ENCODE measurements at regions not wholly inside any gene's neighbourhood (a gene's known extent, or its start where the extent isn't known, plus 50 kb on each side); places are given as distances from the start of the nearest gene placed in this dataset.

DNA sequence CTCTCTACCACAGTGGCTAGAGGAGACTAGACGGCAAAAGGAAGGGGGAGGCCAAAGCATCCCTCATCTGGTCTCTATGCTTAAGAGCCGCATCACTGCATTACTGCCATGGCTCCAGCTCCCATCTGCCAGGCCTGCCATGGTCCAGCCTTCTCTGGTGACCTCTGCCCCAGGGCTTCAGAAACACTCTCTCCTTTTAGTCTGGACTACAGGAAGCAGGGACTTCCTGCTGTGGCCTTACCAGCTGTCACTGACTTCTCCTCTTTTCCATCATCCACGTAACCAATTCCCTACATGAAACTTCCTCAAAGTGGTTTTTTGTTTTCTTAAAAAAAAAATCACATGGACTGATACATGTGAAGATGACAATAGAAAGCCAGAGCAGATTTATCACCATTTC is 323.1 kb upstream of the NFIA start:
- H3K9me2 ChIP-seq (ENCODE audit: insufficient read depth) = no peaks in the 10 kb centered on the region
- POLR2A ChIA-PET (ENCODE audit: unreplicated experiment) = no interaction called here
- BruUV-seq (replicated peaks) = no TSS peak
- no peak overlapping the region for H2AFZ ChIP-seq
- DNase-seq = no peak
- no peak overlapping the region for H3K27ac ChIP-seq
- no peak overlapping the region for H3K4me2 ChIP-seq
- H3K9me3 ChIP-seq (ENCODE audit: insufficient read depth, low read depth) = no peaks in the 10 kb centered on the region
- H3K79me2 ChIP-seq (ENCODE audit: low read depth) = no peaks in the 10 kb centered on the region
- H3K36me3 ChIP-seq (ENCODE audit: low read depth) = no peaks in the 10 kb centered on the region
- no peaks in the 10 kb centered on the region for H4K20me1 ChIP-seq (ENCODE audit: insufficient read depth)
- intact Hi-C loops (cut with micrococcal nuclease; ENCODE audit: unreplicated experiment) = no loop called here
- CTCF ChIA-PET = no interaction called here
- no peaks in the 10 kb centered on the region for H3K4me1 ChIP-seq (replicated peaks; ENCODE audit: insufficient read depth)
- no peaks in the 10 kb centered on the region for H3K27me3 ChIP-seq (ENCODE audit: insufficient read depth, low read depth)
- H3K4me3 ChIP-seq = no peak overlapping the region
- TF ChIP-seq, protein P1, sequence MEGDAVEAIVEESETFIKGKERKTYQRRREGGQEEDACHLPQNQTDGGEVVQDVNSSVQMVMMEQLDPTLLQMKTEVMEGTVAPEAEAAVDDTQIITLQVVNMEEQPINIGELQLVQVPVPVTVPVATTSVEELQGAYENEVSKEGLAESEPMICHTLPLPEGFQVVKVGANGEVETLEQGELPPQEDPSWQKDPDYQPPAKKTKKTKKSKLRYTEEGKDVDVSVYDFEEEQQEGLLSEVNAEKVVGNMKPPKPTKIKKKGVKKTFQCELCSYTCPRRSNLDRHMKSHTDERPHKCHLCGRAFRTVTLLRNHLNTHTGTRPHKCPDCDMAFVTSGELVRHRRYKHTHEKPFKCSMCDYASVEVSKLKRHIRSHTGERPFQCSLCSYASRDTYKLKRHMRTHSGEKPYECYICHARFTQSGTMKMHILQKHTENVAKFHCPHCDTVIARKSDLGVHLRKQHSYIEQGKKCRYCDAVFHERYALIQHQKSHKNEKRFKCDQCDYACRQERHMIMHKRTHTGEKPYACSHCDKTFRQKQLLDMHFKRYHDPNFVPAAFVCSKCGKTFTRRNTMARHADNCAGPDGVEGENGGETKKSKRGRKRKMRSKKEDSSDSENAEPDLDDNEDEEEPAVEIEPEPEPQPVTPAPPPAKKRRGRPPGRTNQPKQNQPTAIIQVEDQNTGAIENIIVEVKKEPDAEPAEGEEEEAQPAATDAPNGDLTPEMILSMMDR (conservative IDR thresholded peaks at IDR 0.05) = no peak
- no peak for TF ChIP-seq EZH2 (IDR thresholded peaks at IDR 0.05; ENCODE audit: low read depth)
- H3F3A ChIP-seq (ENCODE audit: insufficient read depth, low read depth) = no peaks in the 10 kb centered on the region

DNA sequence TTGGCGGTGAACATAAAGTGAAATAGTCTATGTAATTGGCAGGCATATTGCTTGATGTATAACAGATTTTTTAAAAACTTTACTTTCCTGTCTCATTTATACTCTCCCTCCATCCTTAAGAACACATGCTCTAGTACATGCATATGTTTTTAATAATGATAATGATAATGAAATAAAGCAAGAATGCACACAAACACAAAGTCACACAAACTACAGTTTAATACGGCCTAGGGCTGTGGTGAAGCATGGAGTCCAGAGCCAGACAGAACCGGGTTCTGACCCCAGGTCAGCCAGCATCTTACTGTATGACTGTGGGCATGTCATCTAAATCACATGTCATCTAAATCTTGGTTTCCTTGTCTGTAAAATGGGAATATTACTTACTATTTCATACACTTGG is 324.9 kb upstream of the NFIA start:
- intact Hi-C loops (cut with micrococcal nuclease; ENCODE audit: unreplicated experiment) = no loop called here
- CTCF ChIA-PET = no interaction called here
- no peak for TF ChIP-seq EZH2 (IDR thresholded peaks at IDR 0.05; ENCODE audit: low read depth)
- TF ChIP-seq, protein P1 (conservative IDR thresholded peaks at IDR 0.05) = no peak
- no TSS peak for BruUV-seq (replicated peaks)
- no peaks in the 10 kb centered on the region for H3F3A ChIP-seq (ENCODE audit: insufficient read depth, low read depth)
- no peak for DNase-seq
- H2AFZ ChIP-seq = no peak overlapping the region
- H3K36me3 ChIP-seq (ENCODE audit: low read depth) = no peaks in the 10 kb centered on the region
- no peaks in the 10 kb centered on the region for H3K27me3 ChIP-seq (ENCODE audit: insufficient read depth, low read depth)
- H4K20me1 ChIP-seq (ENCODE audit: insufficient read depth) = no peaks in the 10 kb centered on the region
- no peaks in the 10 kb centered on the region for H3K9me3 ChIP-seq (ENCODE audit: insufficient read depth, low read depth)
- no peak overlapping the region for H3K4me2 ChIP-seq
- H3K79me2 ChIP-seq (ENCODE audit: low read depth) = no peaks in the 10 kb centered on the region
- H3K27ac ChIP-seq = no peak overlapping the region
- POLR2A ChIA-PET (ENCODE audit: unreplicated experiment) = no interaction called here
- H3K4me1 ChIP-seq (replicated peaks; ENCODE audit: insufficient read depth) = no peaks in the 10 kb centered on the region
- H3K9me2 ChIP-seq (ENCODE audit: insufficient read depth) = no peaks in the 10 kb centered on the region
- no peak overlapping the region for H3K4me3 ChIP-seq

DNA sequence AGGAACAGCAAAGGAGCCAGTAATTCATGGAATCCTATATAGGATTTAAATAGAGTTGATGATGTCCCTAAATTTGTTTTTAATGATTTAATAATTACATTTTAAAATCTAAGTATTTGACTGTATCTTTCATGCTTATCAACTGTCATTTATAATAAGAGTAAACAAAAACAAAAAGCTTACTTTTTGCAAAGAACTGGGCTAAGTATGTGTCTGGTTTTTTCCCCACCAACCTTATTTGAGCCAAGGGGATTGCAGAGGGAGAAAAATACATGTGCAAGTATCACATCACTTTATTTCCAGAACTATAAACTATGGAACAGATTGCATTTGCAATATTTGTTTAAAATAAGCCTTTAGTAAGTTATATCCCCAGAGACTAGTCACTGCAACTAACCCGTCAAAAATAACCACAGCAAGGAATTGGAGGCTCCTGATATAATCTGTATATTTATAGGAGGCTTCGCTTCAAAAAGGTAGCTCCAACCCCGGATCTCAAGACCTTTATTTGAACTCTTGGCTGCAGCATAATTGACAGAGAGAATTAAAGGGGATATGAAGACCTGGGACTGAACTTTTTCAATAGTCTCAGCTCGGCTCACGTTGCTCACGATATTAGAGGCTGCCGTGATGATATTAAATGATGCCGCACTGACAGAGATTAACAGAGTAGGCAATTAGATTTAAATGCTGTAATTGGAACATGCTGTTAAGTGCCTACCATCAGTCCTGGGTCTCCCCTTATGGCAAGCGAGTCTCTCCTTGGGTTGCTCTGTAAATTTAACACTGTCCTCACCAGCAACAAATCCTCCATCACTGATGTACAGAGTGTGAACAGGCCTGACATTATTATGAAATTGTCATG is 329.1 kb upstream of the NFIA start:
- no peaks in the 10 kb centered on the region for H3K9me3 ChIP-seq (ENCODE audit: insufficient read depth, low read depth)
- H3K4me1 ChIP-seq (replicated peaks; ENCODE audit: insufficient read depth) = no peaks in the 10 kb centered on the region
- intact Hi-C loops (cut with micrococcal nuclease; ENCODE audit: unreplicated experiment) = no loop called here
- no peaks in the 10 kb centered on the region for H3K79me2 ChIP-seq (ENCODE audit: low read depth)
- H3K27me3 ChIP-seq (ENCODE audit: insufficient read depth, low read depth) = no peaks in the 10 kb centered on the region
- H3K4me3 ChIP-seq = no peak overlapping the region
- H2AFZ ChIP-seq = no peak overlapping the region
- no peak overlapping the region for H3K27ac ChIP-seq
- POLR2A ChIA-PET (ENCODE audit: unreplicated experiment) = no interaction called here
- no peaks in the 10 kb centered on the region for H3F3A ChIP-seq (ENCODE audit: insufficient read depth, low read depth)
- no peaks in the 10 kb centered on the region for H3K36me3 ChIP-seq (ENCODE audit: low read depth)
- no peak overlapping the region for H3K4me2 ChIP-seq
- DNase-seq = no peak
- H3K9me2 ChIP-seq (ENCODE audit: insufficient read depth) = no peaks in the 10 kb centered on the region; the same call in 1 of the 2 replicates
- CTCF ChIA-PET = no interaction called here
- BruUV-seq (replicated peaks) = no TSS peak
- H4K20me1 ChIP-seq (ENCODE audit: insufficient read depth) = no peaks in the 10 kb centered on the region
- TF ChIP-seq, protein P1 (conservative IDR thresholded peaks at IDR 0.05) = no peak
- TF ChIP-seq EZH2 (IDR thresholded peaks at IDR 0.05; ENCODE audit: low read depth) = no peak
